CD4-positive, alpha-beta T cell treated with Interleukin-17A for 4 hours (primary cell): ENCODE measurements at regions not wholly inside any gene's neighbourhood (a gene's known extent, or its start where the extent isn't known, plus 50 kb on each side); places are given as distances from the start of the nearest gene placed in this dataset.
"Not testable (repeated sequence)": the region's sequence is repeated elsewhere in the genome, so short reads cannot be mapped to it uniquely, and the experiment has no call there.

Experiments used
- DNase-seq: peaks from one replicate; pipeline ENCODE4 v3.0.0-alpha.2; 2020; ENCODE audit warnings: mixed read lengths

DNA sequence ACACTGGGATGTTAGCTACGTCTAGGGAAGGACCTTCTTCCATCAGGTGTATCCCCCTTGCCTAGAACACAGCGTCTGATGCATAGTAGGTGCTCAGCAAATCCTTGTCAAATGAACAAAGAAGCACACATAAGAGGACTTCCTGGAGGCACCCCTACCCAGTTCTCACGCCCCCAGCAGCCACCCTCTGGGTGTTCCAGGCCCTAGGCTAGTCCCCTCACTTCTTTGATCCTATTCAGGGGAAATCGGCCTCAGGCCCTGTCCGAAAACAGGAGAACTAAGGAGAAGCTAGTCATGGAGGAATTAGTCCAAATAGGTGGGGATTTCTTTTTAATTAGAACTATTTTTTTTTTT is 84.7 kb upstream of the SIRPA start:
- DNase-seq, result no peak

GRCh38 chr20:1809611-1810510 is 85.3 kb upstream of the SIRPA start:
- no peak for DNase-seq

DNA sequence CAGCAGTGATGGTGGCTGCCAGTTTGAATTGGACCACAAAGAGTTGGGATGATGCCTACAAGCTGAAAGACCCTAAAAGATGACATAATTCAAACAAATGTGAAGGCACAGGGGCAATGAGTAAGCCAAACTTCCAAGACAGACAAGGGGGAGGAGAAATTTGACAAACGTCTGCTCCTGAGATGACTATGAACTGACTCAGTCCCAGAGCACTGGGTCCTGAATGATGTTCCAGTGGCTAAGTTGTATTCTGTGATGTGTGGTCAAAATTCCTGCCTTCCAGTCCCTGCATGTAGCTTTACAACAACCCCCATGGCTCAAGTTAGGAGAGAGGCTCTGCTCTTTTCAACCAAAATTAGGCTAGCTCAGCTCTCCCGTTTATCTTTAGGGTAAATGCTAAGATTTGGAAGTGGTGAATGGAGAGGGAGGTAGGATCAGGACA is 86.1 kb upstream of the SIRPA start:
- DNase-seq, result no peak

DNA sequence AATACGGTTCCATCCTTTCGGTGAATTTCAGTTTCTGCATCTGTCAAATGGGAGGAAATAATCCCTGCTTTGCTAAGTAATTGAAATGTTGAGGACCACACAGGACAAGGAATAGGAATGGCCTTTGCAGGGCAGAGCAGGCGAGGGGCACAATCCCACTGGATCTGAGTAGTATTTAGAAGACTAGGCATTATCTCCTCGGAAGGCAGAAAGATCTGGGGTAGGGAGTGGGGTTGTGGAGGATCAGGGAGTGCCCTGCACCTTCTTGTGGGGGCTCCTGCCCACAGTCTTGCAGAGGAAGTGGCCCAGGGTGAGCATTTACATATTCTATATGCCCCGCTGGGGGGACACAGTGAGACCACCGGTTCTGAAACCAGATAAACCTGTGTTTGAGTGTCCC is 87.1 kb upstream of the SIRPA start:
- DNase-seq, result no peak

GRCh38 chr20:1807394-1807793 is 87.8 kb upstream of the SIRPA start:
- no peak for DNase-seq

DNA sequence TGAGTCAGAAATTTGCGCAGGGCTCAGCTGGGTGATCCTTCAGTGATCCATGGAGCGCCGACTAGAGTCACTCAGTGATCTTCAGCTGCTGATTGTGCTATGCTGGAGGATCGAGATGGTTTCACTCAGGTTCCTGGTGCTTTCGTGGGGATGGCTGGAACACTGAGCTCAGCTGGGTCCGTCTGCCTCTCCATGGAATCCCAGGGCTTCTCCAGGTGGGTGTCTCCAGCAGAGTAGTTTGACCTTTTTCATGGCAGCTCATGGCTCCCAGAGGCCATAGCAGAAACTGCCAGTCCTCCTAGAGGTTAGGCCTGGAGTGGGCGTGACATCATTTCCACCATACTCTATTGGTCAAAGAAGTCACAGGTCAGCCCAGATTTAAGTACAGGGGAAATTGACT is 88.8 kb upstream of the SIRPA start:
- DNase-seq, result no peak

- no peak for DNase-seq
Measured at GRCh38 chr20:1805816-1806215, 89.4 kb upstream of the SIRPA start.

- no peak for DNase-seq
Measured at GRCh38 chr20:1805161-1805581, 90.0 kb upstream of the SIRPA start.

- no peak for DNase-seq
Measured at GRCh38 chr20:1804554-1804956, 90.7 kb upstream of the SIRPA start.

DNA sequence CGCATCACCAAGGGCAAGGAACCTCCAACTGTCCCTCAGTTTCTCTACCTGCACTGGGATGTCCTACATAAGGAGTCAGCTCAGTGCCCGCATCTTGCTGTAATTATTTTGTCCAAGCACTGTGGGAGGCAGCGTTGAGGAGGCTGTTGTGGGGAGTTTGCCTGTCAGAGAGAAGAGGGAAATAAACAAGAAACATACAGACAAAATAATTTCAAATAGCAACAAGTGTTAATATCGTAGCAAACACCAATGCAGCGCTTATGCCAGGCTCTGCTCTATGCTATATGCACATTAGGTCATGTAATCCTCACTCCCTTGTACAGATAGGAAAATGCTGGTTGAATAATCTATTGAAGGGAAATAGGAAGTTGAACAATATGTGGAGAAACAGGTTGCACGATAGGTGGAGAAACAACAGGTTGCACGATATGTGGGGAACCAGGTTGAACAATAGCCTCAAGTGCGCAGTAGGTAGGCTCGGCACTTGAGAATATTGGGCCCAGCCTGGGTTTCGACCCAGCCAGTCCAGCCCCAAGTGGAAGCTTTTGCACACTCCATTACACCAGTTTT is 91.2 kb upstream of the SIRPA start:
- DNase-seq, result no peak

- DNase-seq, result peak; percentile 12
Measured at GRCh38 chr20:1803061-1803931, 91.9 kb upstream of the SIRPA start.

DNA sequence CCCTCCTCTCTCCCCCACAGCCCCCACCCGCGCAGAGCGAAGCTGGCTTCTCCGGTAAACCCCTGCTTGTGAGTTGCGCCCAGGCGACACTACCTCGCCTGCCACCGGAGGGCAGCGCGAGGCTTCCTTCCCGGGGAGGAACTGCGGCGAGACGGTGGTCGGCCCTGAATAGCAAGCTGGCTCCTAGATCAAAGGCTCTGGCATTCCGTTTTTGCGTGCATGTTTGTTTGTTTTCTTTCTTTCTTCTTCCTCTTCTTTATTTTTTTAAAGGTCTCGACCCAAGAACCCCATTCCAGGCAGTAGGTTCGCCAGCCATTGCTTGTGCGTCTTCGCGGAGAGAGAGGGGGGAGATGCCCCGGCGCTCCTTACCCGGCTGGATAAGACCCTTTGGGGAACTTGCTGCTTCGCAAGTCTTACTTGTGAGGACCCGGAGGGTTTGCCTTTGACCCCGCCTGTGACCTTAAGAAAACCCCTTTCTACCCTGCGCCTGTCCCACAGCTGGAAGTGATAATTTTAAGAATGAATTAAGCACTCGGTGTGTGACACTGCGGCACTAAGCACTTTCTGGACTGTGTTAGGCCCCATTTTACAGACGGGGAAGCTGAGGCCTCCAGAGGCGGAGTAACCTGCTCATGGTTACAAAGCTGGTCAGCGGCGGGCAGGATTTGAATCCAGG is 92.7 kb upstream of the SIRPA start:
- peak; percentile 14 for DNase-seq

DNA sequence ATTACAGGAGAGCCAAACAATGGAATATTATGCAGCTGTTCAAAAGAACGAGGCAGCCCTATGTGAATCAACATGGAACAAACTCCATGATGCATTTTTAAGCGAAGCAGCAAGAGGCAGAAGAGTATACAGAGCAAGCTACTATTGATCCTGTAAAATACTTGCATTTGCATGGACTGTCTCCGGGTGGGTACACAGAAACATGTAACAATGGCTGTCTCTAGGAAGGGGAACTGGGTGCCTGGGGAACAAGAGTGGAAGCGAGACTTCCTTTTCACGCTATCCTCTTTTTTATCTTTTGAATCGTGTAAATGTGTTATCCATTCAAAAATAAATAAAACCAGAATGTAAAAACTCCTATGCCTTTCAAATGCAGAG is 93.3 kb upstream of the SIRPA start:
- no peak for DNase-seq

DNA sequence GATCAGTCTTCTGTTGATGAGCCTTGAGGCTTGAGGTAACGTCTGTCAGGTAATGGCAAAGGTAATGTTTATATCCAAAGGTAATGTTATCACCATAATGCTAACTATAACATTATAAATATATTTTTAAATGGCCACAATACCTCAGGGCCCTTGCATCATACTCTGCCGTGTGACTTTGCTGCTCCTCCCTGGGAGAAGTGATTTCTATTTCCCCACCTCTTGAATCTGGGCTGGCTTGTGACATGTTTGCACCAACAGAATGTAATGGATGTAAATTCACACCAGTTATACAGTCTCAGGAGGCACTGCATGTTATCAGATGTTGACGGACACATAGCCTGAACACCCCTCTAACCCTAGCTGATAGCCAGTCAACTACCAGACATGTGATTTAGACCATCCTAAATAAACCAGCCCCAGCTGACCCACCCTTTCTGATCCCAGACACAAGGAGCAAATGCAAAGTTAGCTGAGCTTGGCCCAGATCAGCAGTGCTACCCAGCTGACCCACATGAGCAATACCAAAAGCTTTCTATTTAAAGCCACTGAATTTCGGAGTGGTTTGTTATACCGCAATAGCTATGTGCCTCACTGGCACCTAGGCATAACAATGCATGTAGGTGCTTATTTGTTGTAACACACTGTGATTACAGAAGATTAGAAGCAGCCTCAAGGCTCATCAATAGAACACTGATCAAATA is 93.8 kb upstream of the SIRPA start:
- no peak for DNase-seq

DNA sequence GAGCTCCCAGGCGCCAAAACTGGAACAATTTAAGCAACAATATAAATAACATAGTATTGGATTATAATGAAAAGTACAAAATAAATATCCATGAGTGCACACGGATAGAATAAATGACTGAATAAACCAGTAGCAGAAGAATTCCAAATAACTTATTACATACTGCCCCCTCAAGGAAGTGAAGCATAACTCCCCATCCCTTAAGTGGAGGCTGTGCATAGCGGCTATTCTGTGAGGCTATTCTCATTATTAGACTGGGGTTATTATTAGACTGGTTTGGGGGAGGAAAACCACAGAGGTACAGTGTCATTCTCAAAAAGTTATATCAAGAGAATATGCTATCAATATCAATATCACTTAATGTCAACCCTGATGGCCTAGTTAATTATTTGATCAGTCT is 94.4 kb upstream of the SIRPA start:
- no peak for DNase-seq

- DNase-seq, result no peak
Measured at GRCh38 chr20:1800180-1800579, 95.0 kb upstream of the SIRPA start.

DNA sequence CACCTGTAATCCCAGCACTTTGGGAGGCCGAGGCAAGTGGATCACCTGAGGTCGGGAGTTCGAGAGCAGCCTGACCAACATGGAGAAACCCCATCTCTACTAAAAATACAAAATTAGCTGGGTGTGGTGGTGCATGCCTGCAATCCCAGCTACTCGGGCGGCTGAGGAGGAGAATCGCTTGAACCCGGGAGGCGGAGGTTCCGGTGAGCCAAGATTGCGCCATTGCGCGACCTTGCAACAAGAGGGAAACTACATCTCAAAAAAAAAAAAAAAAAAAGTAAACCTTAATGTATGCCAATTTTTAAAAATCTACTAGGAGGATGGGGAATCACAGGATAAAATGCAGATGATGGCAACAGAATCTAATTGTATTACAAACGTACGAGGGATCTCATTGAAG is 95.5 kb upstream of the SIRPA start:
- not testable (repeated sequence) for DNase-seq

- no peak for DNase-seq
Measured at GRCh38 chr20:1798982-1799381, 96.2 kb upstream of the SIRPA start.

GRCh38 chr20:1793821-1794220 is 101.4 kb upstream of the SIRPA start:
- DNase-seq, result no peak

- DNase-seq, result no peak
Measured at GRCh38 chr20:1792274-1792673, 102.9 kb upstream of the SIRPA start.

DNA sequence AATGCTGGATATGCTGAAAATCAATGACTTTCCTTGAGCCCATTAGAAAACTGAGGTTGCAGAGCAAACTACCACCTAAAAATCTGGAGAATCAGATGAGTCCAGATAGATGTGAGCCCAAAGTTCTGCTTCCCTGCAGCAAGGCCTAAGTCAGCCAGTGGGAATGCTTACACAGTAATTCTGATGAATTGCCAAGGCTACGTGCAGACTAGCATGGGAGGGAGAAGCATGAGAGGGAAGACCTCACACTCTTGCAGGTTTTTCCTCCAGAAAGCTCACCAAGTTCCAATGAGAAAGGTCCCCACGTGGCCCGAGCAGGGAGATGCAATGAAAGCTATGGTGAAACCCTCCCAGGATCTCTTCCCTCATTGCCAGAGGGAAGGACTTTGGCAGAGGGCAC is 104.8 kb upstream of the SIRPA start:
- no peak for DNase-seq

- DNase-seq, result no peak
Measured at GRCh38 chr20:1788044-1788443, 107.2 kb upstream of the SIRPA start.
